HCT116 (cell line): ENCODE measurements at regions not wholly inside any gene's neighbourhood (a gene's known extent, or its start where the extent isn't known, plus 50 kb on each side); places are given as distances from the start of the nearest gene placed in this dataset.

Source experiments
- ATAC-seq: fragments of 200-7000 bp; cut with Tn5 transposase; 2 replicates; pipeline ENCODE4 v1.9.1; 2020; ENCODE audit warnings: mild to moderate bottlenecking, moderate library complexity
- BruUV-seq: library from RNA; stranded (reverse); fragments of 400-500 nt; replicated peaks from 2 replicates; lab custom pipeline; 2021; lab: Mats Ljungman, UMichigan
- CTCF ChIA-PET: fragments of 300-600 bp; sonication (Branson Sonifier 250); formaldehyde crosslinking; loops from one replicate; lab custom pipeline; 2021; ENCODE audit warnings: antibody characterized with exemption; lab: Charles Lee
- POLR2A ChIA-PET: fragments of 300-600, 350-600 bp; sonication (Branson Sonifier 250); formaldehyde crosslinking; loops from one replicate; lab custom pipeline; 2021; ENCODE audit warnings: antibody characterized with exemption; lab: Charles Lee
- RAD21 ChIA-PET, 2 experiments: fragments of 300-600 bp; sonication (Branson Sonifier 250); formaldehyde crosslinking; loops; one replicate each; lab custom pipeline; 2023; ENCODE audit warnings: low total read pairs in 2 of 2; ENCODE audit not compliant: uncharacterized antibody in 2 of 2, unreplicated experiment in 2 of 2, low non-redundant PET in 1 of 2; lab: Charles Lee
- DNase-seq: peaks from one replicate; pipeline ENCODE4 v3.0.0-alpha.2; 2010; ENCODE audit warnings: low read depth, low spot score
- H2AFZ ChIP-seq: fragments of 200-600 bp; shearing (Covaris generic), sonication (generic); 2 replicates; pipeline ENCODE4 v1.6.1; 2017; ENCODE audit warnings: low read depth, mixed run types, mixed read lengths, antibody characterized with exemption, low read length; ENCODE audit not compliant: poor library complexity, severe bottlenecking
- H3K27ac ChIP-seq: 2 replicates; pipeline ENCODE4 v1.5.1; 2012; ENCODE audit warnings: low read depth, low read length
- H3K27me3 ChIP-seq: fragments of 200-600 bp; sonication (generic); 2 replicates; pipeline ENCODE4 v1.6.1; 2016; ENCODE audit warnings: mixed run types, low read length, mixed read lengths; ENCODE audit not compliant: insufficient read depth
- H3K36me3 ChIP-seq, 2 experiments: fragments of 200-500 bp in 1 of 2; fragments of 200-600 bp in 1 of 2; sonication (Bioruptor generic) in 1 of 2; sonication (generic) in 1 of 2; 2 replicates each; pipeline versions ENCODE4 v1.5.1 to v1.6.1; 2014 to 2016; ENCODE audit warnings: low read length in 2 of 2, inconsistent platforms in 1 of 2, mixed read lengths in 1 of 2, mixed run types in 1 of 2; ENCODE audit not compliant: insufficient read depth in 2 of 2, control insufficient read depth in 1 of 2
- H3K4me1 ChIP-seq, 2 experiments: fragments of 200-600 bp in 1 of 2; sonication (generic) in 1 of 2; 2 replicates each; pipeline versions ENCODE4 v1.5.1 to v1.6.1; 2012 to 2017; ENCODE audit warnings: low read length in 2 of 2, inconsistent platforms in 1 of 2, mild to moderate bottlenecking in 1 of 2, mixed read lengths in 1 of 2, mixed run types in 1 of 2, moderate library complexity in 1 of 2; ENCODE audit not compliant: insufficient read depth in 2 of 2, control insufficient read depth in 1 of 2
- H3K4me2 ChIP-seq: fragments of 200-600 bp; sonication (generic); 2 replicates; pipeline ENCODE4 v1.6.1; 2017; ENCODE audit warnings: mixed run types, low read length, mixed read lengths
- H3K4me3 ChIP-seq, 2 experiments: fragments of 200-600 bp in 1 of 2; sonication (generic) in 1 of 2; replicated peaks in 1 of 2; 2 replicates each; pipeline ENCODE4 v1.5.1; 2011 to 2016; ENCODE audit warnings: low read length in 2 of 2, control low read depth in 1 of 2, low read depth in 1 of 2, mild to moderate bottlenecking in 1 of 2, mixed read lengths in 1 of 2, mixed run types in 1 of 2
- H3K79me2 ChIP-seq: fragments of 200-600 bp; sonication (generic); 2 replicates; pipeline ENCODE4 v1.6.1; 2017; ENCODE audit warnings: mild to moderate bottlenecking, mixed run types, low read length, moderate library complexity, mixed read lengths; ENCODE audit not compliant: insufficient read depth
- H3K9ac ChIP-seq: fragments of 200-600 bp; sonication (generic); 2 replicates; pipeline ENCODE4 v1.6.1; 2016; ENCODE audit warnings: low read length, mixed read lengths
- H3K9me2 ChIP-seq: fragments of 200-600 bp; sonication (generic), shearing (Covaris generic); 2 replicates; pipeline ENCODE4 v1.6.1; 2017; ENCODE audit warnings: mixed run types, mild to moderate bottlenecking, moderate library complexity; ENCODE audit not compliant: insufficient read depth
- H3K9me3 ChIP-seq, 2 experiments: fragments of 200-500 bp in 1 of 2; fragments of 200-600 bp in 1 of 2; sonication (Bioruptor generic) in 1 of 2; sonication (generic) in 1 of 2; 2 replicates each; pipeline ENCODE4 v1.6.1; 2014 to 2017; ENCODE audit warnings: low read length in 2 of 2, mixed read lengths in 2 of 2, inconsistent platforms in 1 of 2, low read depth in 1 of 2, mild to moderate bottlenecking in 1 of 2, mixed run types in 1 of 2, moderate library complexity in 1 of 2; ENCODE audit not compliant: control insufficient read depth in 1 of 2, insufficient read depth in 1 of 2
- H4K20me1 ChIP-seq: fragments of 200-600 bp; sonication (generic), shearing (Covaris generic); 2 replicates; pipeline ENCODE4 v1.6.1; 2017; ENCODE audit warnings: mixed run types, mild to moderate bottlenecking, moderate library complexity; ENCODE audit not compliant: insufficient read depth
- ATF3 ChIP-seq: IDR thresholded peaks from 2 replicates; pipeline ENCODE4 v1.6.1; 2012
- CBX3 ChIP-seq: IDR thresholded peaks from 2 replicates; pipeline ENCODE4 v1.6.1; 2012; ENCODE audit warnings: low read depth
- CEBPB ChIP-seq: IDR thresholded peaks from 2 replicates; pipeline ENCODE4 v1.6.1; 2012; ENCODE audit warnings: low read depth
- CTCF ChIP-seq, 3 experiments: fragments of 200-600 bp in 1 of 3; sonication (generic) in 1 of 3; IDR thresholded peaks in 2 of 3; conservative IDR thresholded peaks in 1 of 3; 2 replicates each; pipeline ENCODE4 v1.5.1; 2012 to 2017; ENCODE audit warnings: low read depth in 2 of 3, low read length in 2 of 3, antibody characterized with exemption in 1 of 3, borderline replicate concordance in 1 of 3, control low read depth in 1 of 3, mild to moderate bottlenecking in 1 of 3, mixed read lengths in 1 of 3, mixed run types in 1 of 3, moderate library complexity in 1 of 3; ENCODE audit not compliant: insufficient read depth in 1 of 3
- MAX ChIP-seq: IDR thresholded peaks from 2 replicates; pipeline ENCODE4 v1.6.1; 2012
- POLR2A ChIP-seq: IDR thresholded peaks from 2 replicates; pipeline ENCODE4 v1.7.0; 2011; ENCODE audit warnings: borderline replicate concordance; ENCODE audit not compliant: insufficient read depth, insufficient read length; ENCODE audit errors: extremely low read depth
- RAD21 ChIP-seq: IDR thresholded peaks from 2 replicates; pipeline ENCODE4 v1.6.1; 2012; ENCODE audit warnings: low read depth, mild to moderate bottlenecking
- REST ChIP-seq: IDR thresholded peaks from 2 replicates; pipeline ENCODE4 v1.6.1; 2012; ENCODE audit warnings: low read depth
- TCF7L2 ChIP-seq: IDR thresholded peaks from 2 replicates; pipeline ENCODE4 v1.7.0; 2011; ENCODE audit warnings: borderline replicate concordance, inconsistent platforms; ENCODE audit not compliant: insufficient read depth, insufficient read length; ENCODE audit errors: extremely low read depth
- ZBTB33 ChIP-seq: IDR thresholded peaks from 2 replicates; pipeline ENCODE4 v1.6.1; 2011; ENCODE audit warnings: mild to moderate bottlenecking, low read length, moderate library complexity; ENCODE audit not compliant: insufficient replicate concordance; ENCODE audit errors: extremely low read depth
- ZNF274 ChIP-seq: fragments of 200-500 bp; sonication (Bioruptor generic); IDR thresholded peaks from 2 replicates; pipeline ENCODE4 v1.6.1; 2014; ENCODE audit warnings: mild to moderate bottlenecking, low read depth, low read length, inconsistent platforms
- intact Hi-C: fragments of 100-400 bp; cut with micrococcal nuclease; formaldehyde crosslinking; loops from 2 replicates; pipeline ENCODE4 v1.10.0; 2022

- Histone ChIP-seq H4K20me1 (no peaks in the 10 kb centered on the region), H3K9me3 (no peaks in the 10 kb centered on the region), H3K36me3 (no peaks in the 10 kb centered on the region), H3K79me2 (no peaks in the 10 kb centered on the region), H3K9me2 (no peaks in the 10 kb centered on the region), H3K4me2 (no peak overlapping the region), H3K27ac (no peak overlapping the region), H3K4me1 (no peaks in the 10 kb centered on the region), H3K27me3 (peaks cover 23% of the 10 kb centered on the region), H2AFZ (no peak overlapping the region), H3K4me3 (no peak overlapping the region), H3K9ac (no peak overlapping the region)
- ChIA-PET CTCF (interaction anchor here (0.5 kb wide), 1 partner anchor 583 kb away, joined by 3 read pairs; no protein-coding TSS in a partner anchor), RAD21 (no interaction called here), POLR2A (no interaction called here)
- BruUV-seq, result no TSS peak
- TF ChIP-seq TCF7L2, result no peak
- no peak for TF ChIP-seq REST
- TF ChIP-seq ZNF274, result no peak
- no peak for TF ChIP-seq ZBTB33
- TF ChIP-seq CTCF (IDR thresholded peaks at IDR 0.05 in 2 of 3, conservative IDR thresholded peaks at IDR 0.05 in 1 of 3; ENCODE audit: borderline replicate concordance in 1 of 3, insufficient read depth in 1 of 3, low read depth in 2 of 3, low read length in 2 of 3), result no peak
- TF ChIP-seq CEBPB, result no peak
- TF ChIP-seq ATF3, result no peak
- TF ChIP-seq POLR2A, result no peak
- no peak for TF ChIP-seq RAD21
- no peak for TF ChIP-seq MAX
- TF ChIP-seq CBX3, result no peak
- DNase-seq (no peak), ATAC-seq (no peak)
- intact Hi-C loops, result no loop called here
Observed at GRCh38 chr10:111953949-111954348, 229.6 kb downstream of the GPAM start.
